ENCODE measurements at regions not wholly inside any gene's neighbourhood (a gene's known extent, or its start where the extent isn't known, plus 50 kb on each side); places are given as distances from the start of the nearest gene placed in this dataset.

DNA sequence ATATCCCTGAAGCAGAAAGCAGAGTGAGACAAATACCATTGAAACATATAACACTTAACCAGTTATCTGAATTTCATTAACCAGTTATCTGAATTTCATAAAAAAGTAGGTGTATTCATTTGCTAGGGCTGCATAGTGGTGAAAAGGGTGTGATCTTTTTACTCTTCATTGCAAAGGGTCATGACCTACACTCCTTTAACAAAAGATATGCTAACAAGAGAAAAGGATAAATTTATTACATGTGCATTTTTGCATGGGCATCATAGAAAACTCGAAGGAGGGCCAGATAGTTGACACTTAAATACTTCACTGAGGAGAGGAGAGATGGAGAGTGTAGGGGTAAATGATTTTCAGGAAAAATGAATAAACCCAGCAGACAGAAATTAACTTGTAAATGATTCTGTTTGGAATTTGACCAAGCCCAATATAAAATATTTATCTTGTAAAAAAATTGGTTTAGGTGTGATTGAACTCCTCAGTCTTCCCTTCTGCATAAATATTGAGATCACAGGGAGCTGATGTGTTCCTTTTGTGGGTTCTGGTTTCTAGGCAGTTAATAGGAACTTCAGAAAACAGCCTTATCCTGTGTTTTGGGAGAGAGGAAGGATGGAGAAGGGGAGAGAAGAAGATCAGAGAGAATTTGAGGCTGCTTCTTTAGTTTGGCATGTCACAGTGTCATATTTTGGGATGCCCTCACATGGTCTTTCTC, 372.5 kb upstream of the SYT4 start:
- Histone ChIP-seq H3K27ac (ENCODE audit: extremely low read depth, low read depth, low read length) (no peak overlapping the region), H3K9me3 (ENCODE audit: control insufficient read depth, insufficient read depth, low read depth, low read length) (no peaks in the 10 kb centered on the region), H3K4me1 (ENCODE audit: control insufficient read depth, insufficient read depth, low read length) (no peaks in the 10 kb centered on the region), H3K4me3 (ENCODE audit: low read depth, low read length) (no peak overlapping the region), H3K36me3 (ENCODE audit: control insufficient read depth in 2 of 2, insufficient read depth in 1 of 2, low read length in 2 of 2) (no peaks in the 10 kb centered on the region)
- CTCF ChIA-PET = interaction anchor here (0.9 to 1.0 kb wide), 2 partner anchors 13 to 46 kb away, joined by 3 read pairs; no protein-coding TSS in a partner anchor
- POLR2A ChIA-PET = no interaction called here
- no peak for TF ChIP-seq SCRT1 (tag by site-specific recombination; IDR thresholded peaks at IDR 0.05; ENCODE audit: borderline replicate concordance)
- TF ChIP-seq, protein P1, sequence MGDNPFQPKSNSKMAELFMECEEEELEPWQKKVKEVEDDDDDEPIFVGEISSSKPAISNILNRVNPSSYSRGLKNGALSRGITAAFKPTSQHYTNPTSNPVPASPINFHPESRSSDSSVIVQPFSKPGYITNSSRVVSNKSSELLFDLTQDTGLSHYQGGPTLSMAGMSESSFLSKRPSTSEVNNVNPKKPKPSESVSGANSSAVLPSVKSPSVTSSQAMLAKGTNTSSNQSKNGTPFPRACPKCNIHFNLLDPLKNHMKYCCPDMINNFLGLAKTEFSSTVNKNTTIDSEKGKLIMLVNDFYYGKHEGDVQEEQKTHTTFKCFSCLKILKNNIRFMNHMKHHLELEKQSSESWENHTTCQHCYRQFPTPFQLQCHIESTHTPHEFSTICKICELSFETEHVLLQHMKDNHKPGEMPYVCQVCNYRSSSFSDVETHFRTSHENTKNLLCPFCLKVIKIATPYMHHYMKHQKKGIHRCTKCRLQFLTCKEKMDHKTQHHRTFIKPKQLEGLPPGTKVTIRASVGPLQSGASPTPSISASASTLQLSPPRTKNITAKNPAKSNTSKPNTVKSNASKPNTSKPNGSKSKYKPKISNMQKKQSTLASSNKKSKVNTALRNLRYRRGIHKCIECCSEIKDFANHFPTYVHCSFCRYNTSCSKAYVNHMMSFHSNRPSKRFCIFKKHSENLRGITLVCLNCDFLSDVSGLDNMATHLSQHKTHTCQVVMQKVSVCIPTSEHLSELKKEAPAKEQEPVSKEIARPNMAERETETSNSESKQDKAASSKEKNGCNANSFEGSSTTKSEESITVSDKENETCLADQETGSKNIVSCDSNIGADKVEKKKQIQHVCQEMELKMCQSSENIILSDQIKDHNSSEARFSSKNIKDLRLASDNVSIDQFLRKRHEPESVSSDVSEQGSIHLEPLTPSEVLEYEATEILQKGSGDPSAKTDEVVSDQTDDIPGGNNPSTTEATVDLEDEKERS (tag by site-specific recombination; IDR thresholded peaks at IDR 0.05) = no peak
- TF ChIP-seq, protein P2, sequence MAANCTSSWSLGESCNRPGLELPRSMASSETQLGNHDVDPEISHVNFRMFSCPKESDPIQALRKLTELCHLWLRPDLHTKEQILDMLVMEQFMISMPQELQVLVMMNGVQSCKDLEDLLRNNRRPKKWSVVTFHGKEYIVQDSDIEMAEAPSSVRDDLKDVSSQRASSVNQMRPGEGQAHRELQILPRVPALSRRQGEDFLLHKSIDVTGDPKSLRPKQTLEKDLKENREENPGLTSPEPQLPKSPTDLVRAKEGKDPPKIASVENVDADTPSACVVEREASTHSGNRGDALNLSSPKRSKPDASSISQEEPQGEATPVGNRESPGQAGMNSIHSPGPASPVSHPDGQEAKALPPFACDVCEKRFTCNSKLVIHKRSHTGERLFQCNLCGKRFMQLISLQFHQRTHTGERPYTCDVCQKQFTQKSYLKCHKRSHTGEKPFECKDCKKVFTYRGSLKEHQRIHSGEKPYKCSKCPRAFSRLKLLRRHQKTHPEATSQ (tag by site-specific recombination; IDR thresholded peaks at IDR 0.05) = no peak
- TF ChIP-seq ZNF16 (tag by site-specific recombination; IDR thresholded peaks at IDR 0.05; ENCODE audit: low read depth) = no peak
- TF ChIP-seq PRDM1 (tag by site-specific recombination; IDR thresholded peaks at IDR 0.05) = no peak
- no peak for TF ChIP-seq ZNF133 (tag by site-specific recombination; IDR thresholded peaks at IDR 0.05)
- TF ChIP-seq ZBTB21 (tag by site-specific recombination; IDR thresholded peaks at IDR 0.05) = no peak
- TF ChIP-seq, protein P3, sequence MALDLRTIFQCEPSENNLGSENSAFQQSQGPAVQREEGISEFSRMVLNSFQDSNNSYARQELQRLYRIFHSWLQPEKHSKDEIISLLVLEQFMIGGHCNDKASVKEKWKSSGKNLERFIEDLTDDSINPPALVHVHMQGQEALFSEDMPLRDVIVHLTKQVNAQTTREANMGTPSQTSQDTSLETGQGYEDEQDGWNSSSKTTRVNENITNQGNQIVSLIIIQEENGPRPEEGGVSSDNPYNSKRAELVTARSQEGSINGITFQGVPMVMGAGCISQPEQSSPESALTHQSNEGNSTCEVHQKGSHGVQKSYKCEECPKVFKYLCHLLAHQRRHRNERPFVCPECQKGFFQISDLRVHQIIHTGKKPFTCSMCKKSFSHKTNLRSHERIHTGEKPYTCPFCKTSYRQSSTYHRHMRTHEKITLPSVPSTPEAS (tag by site-specific recombination; IDR thresholded peaks at IDR 0.05) = no peak
- no peak for TF ChIP-seq BCL11B (tag by site-specific recombination; IDR thresholded peaks at IDR 0.05; ENCODE audit: low read depth)
- TF ChIP-seq, protein P4, sequence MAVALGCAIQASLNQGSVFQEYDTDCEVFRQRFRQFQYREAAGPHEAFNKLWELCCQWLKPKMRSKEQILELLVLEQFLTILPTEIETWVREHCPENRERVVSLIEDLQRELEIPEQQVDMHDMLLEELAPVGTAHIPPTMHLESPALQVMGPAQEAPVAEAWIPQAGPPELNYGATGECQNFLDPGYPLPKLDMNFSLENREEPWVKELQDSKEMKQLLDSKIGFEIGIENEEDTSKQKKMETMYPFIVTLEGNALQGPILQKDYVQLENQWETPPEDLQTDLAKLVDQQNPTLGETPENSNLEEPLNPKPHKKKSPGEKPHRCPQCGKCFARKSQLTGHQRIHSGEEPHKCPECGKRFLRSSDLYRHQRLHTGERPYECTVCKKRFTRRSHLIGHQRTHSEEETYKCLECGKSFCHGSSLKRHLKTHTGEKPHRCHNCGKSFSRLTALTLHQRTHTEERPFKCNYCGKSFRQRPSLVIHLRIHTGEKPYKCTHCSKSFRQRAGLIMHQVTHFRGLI (tag by site-specific recombination; IDR thresholded peaks at IDR 0.05) = no peak
- TF ChIP-seq SETDB1 (IDR thresholded peaks at IDR 0.05; ENCODE audit: insufficient read length, low read length) = no peak
- TF ChIP-seq, protein P5, sequence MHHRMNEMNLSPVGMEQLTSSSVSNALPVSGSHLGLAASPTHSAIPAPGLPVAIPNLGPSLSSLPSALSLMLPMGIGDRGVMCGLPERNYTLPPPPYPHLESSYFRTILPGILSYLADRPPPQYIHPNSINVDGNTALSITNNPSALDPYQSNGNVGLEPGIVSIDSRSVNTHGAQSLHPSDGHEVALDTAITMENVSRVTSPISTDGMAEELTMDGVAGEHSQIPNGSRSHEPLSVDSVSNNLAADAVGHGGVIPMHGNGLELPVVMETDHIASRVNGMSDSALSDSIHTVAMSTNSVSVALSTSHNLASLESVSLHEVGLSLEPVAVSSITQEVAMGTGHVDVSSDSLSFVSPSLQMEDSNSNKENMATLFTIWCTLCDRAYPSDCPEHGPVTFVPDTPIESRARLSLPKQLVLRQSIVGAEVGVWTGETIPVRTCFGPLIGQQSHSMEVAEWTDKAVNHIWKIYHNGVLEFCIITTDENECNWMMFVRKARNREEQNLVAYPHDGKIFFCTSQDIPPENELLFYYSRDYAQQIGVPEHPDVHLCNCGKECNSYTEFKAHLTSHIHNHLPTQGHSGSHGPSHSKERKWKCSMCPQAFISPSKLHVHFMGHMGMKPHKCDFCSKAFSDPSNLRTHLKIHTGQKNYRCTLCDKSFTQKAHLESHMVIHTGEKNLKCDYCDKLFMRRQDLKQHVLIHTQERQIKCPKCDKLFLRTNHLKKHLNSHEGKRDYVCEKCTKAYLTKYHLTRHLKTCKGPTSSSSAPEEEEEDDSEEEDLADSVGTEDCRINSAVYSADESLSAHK (tag by site-specific recombination; IDR thresholded peaks at IDR 0.05) = no peak
- TF ChIP-seq ZNF140 (tag by site-specific recombination; IDR thresholded peaks at IDR 0.05) = no peak
- TF ChIP-seq, protein P6, sequence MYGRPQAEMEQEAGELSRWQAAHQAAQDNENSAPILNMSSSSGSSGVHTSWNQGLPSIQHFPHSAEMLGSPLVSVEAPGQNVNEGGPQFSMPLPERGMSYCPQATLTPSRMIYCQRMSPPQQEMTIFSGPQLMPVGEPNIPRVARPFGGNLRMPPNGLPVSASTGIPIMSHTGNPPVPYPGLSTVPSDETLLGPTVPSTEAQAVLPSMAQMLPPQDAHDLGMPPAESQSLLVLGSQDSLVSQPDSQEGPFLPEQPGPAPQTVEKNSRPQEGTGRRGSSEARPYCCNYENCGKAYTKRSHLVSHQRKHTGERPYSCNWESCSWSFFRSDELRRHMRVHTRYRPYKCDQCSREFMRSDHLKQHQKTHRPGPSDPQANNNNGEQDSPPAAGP (tag by site-specific recombination; IDR thresholded peaks at IDR 0.05) = no peak
- TF ChIP-seq IKZF3 (tag by site-specific recombination; IDR thresholded peaks at IDR 0.05) = no peak

All from HEK293 (cell line).